ENCODE measurements at regions not wholly inside any gene's neighbourhood (a gene's known extent, or its start where the extent isn't known, plus 50 kb on each side); places are given as distances from the start of the nearest gene placed in this dataset.

- TF ChIP-seq CTCF (IDR thresholded peaks at IDR 0.05; ENCODE audit: poor library complexity) (no peak), EZH2 (IDR thresholded peaks at IDR 0.05; ENCODE audit: borderline replicate concordance) (no peak), EZH2phosphoT487 (IDR thresholded peaks at IDR 0.05; ENCODE audit: low read depth, severe bottlenecking, unreplicated experiment) (no peak)
Observed at GRCh38 chr11:33444835-33445594, 187.8 kb downstream of the HIPK3 start.

Measured in hepatocyte (in vitro differentiated cells).